ENCODE measurements at regions not wholly inside any gene's neighbourhood (a gene's known extent, or its start where the extent isn't known, plus 50 kb on each side); places are given as distances from the start of the nearest gene placed in this dataset.
A peak's percentile ranks its signal among the peaks of the same experiment; 100 is the strongest.
"Not testable (repeated sequence)": the region's sequence is repeated elsewhere in the genome, so short reads cannot be mapped to it uniquely, and the experiment has no call there.

DNA sequence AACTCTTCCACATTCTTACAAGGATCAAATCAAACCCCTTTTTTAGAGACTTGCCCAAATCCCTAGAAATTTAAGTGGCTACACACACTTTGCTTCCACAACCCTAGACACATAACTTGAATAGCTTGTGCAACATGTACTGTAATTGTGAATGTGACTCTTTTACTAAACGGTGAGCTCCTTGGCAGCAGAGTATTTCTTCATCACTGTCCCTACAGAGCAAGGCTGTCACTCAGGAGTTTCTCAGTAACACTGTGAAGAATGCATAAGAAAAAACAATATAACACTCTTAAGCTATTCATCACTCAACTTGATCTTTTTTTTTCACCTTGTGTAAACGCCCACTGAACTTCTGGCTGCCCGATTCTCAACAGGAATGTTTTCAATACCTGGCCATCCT lies 53.8 kb upstream of the ADAMTS18 start:
- no peak for DNase-seq (ENCODE audit: low spot score)

GRCh38 chr16:77491091-77491490 lies 56.3 kb upstream of the ADAMTS18 start:
- no peak for DNase-seq (ENCODE audit: low spot score)

DNA sequence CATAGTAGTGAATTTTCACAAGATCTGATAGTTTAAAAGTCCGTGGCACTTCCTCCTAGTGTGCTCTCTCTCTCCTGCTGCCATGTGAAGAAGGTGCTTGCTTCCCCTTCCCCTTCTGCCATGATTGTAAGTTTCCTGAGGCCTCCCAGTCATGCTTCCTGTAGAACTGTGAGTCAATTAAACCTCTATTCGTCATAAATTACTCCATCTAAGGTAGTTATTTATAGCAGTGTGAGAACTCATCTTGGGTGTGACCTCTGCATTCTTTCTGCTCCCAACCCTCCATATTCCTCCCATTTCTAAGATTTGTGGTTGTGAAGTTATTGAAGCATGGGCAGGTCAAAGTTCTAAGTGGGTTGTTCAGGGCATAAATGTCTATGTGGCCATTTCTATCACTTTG lies 62.1 kb upstream of the ADAMTS18 start:
- DNase-seq (ENCODE audit: low spot score) = no peak

DNA sequence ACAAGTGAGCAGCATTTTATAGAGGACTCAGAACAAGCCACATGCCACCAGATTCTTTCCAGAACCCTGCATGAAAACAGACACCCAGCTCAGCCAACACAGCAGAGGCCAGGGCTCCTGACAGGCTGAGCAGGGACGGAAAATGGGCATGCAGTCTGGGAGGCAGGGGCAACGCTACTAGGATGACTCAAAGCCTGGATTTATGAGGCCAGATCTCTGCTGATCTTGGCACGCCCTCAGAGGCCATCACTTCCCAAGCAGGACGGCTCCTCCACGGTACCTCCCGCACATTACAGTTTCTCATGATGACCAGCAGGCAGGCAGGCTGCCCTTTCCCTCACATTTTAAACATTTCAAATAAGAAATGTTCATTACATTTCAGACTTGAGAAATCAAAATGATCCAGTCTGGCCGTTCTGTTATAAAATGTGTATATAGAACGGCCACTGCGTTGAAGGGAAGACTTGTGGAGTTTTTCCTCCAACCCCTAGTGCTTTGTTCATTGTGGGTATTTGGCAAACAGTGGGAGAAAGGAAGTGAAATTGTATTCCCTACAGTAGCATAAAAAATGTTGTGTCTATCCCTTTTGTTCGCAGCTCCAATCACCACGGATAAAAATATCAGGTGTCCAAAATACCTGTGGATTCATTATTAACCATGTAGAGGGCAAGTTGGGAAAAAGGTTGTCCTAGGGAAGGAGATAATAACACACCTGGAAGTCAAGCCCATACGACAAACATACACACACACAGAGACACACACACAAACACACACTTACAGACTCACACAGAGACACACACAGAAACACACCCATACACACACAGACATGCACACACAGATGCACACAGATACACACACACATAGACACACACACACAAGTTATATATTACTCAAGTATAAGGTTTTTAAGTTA lies 64.8 kb upstream of the ADAMTS18 start:
- peak; percentile 12 for DNase-seq (ENCODE audit: low spot score)

GRCh38 chr16:77500286-77500598 lies 65.4 kb upstream of the ADAMTS18 start:
- DNase-seq (ENCODE audit: low spot score) = no peak

DNA sequence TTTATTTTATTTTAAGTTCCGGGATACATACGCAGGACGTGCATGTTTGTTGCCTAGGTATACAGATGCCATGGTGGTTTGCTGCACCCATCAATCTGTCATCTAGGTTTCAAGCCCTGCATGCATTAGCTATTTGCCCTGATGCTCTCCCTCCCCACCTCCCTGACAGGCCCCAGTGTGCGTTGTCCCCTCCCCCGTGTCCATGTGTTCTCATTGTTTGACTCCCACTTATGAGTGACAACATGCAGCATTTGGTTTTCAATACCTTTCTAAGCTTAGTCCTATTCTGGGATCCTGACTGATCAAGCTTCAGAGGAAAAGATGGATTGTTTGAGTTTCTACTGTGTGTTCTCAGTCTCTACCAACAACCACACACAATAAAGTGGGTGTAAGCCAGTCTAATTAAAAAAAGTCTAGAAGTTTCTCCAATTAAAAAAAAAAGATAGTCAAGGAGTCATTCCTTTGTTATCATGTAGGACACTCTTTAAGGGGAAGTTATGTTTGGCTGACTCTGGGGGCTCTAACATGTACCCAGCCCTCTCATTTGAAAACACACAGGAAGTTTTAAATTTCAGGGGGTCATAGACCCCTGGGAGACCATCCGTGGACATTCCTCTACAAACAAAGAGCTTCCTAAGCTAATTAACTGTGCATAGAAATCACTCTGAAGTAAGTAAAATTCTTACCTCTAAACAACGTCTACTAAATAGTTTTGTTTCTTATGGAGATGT lies 66.3 kb upstream of the ADAMTS18 start:
- DNase-seq (ENCODE audit: low spot score) = no peak

- no peak for DNase-seq (ENCODE audit: low spot score)
Observed at GRCh38 chr16:77502448-77502847, 67.6 kb upstream of the ADAMTS18 start.

DNA sequence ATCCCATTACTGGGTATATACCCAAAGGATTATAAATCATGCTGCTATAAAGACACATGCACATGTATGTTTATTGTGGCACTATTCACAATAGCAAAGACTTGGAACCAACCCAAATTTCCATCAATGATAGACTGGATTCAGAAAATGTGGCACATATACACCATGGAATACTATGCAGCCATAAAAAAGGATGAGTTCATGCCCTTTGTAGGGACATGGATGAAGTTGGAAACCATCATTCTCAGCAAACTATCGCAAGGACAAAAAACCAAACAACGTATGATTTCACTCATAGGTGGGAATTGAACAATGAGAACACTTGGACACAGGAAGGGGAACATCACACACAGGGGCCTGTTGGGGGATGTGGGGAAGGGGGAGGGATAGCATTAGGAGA lies 71.7 kb upstream of the ADAMTS18 start:
- not testable (repeated sequence) for DNase-seq (ENCODE audit: low spot score)

DNA sequence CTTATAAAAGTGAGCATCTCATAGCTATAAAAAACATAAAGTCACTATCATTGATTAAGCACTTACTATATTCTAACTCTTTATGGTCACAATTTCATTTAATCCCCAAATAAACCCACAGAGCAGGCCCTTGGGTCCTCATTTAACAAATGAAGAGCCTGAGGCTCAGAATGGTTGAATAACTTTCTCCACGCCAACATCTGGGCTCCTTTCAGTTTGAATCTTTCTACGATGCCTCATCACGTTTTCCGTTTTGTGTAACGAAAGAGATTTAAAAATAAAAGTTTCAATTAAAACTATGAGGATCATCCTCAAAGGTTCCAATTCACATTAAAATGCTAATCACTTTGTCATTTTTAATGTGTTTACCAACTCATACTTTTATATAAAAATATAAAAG lies 74.2 kb upstream of the ADAMTS18 start:
- DNase-seq (ENCODE audit: low spot score) = no peak

- no peak for DNase-seq (ENCODE audit: low spot score)
Observed at GRCh38 chr16:77509796-77510195, 75.0 kb upstream of the ADAMTS18 start.

DNA sequence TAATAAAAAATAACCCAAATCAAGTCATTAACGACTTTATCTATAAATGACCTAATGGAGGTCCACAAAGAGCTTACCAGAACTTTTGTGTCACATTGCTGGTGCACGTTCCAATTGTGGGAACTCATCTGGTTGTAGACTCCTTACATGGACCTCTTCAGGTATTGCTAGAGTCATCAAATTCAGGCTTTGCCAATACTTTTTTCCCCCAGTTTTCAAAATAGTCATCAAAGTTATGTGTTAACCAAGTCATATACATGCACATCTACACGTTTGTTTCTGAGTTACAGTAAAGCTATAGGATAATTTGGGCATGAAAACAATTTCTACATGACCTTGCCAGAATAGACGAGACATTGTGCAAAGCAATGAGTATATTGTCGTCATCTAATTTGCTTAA lies 76.2 kb upstream of the ADAMTS18 start:
- DNase-seq (ENCODE audit: low spot score) = no peak

GRCh38 chr16:77514500-77515220 lies 79.8 kb upstream of the ADAMTS18 start:
- DNase-seq (ENCODE audit: low spot score) = no peak

GRCh38 chr16:77525226-77525625 lies 90.4 kb upstream of the ADAMTS18 start:
- DNase-seq (ENCODE audit: low spot score) = not testable (repeated sequence)

DNA sequence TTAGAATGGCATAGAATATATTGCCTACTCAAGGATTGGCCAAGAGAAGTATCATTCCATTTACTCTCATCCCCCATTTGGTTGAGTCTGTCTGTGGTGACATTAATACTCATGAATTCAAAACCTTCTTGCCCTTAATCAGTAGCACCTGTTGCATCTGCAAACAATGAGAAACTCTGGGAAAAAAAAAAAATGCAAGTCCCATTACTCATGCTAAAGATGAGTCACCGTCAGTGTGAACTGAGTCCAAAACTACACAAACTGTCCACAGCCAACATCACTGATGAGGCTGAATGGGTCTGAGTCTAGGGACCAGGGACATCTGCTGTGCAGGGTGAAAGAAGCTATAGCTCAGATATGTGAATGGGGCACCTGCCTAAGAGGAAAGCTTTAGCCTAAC lies 96.9 kb upstream of the ADAMTS18 start:
- peak; percentile 12 for DNase-seq (ENCODE audit: low spot score)

DNA sequence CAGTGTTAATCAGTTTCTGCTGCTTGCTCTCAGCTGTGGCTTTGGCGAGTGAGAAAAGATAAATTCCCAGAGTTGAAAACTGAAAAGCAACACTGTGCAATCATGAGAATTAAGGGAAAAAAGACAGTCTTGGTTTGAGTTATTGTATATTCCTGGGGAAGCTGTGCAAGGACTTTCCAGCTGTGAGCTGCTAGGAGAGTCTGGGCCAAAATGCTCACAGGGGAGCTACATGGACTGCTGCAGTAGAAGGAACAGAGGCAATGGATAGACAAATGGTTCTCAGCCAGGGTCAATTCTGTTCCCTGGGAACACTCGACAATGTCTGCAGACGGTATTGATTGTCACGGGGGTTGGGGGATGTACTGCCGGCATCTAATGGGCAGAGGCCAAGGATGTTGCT lies 102.0 kb upstream of the ADAMTS18 start:
- no peak for DNase-seq (ENCODE audit: low spot score)

- DNase-seq (ENCODE audit: low spot score) = no peak
Observed at GRCh38 chr16:77539421-77540034, 104.7 kb upstream of the ADAMTS18 start.

DNA sequence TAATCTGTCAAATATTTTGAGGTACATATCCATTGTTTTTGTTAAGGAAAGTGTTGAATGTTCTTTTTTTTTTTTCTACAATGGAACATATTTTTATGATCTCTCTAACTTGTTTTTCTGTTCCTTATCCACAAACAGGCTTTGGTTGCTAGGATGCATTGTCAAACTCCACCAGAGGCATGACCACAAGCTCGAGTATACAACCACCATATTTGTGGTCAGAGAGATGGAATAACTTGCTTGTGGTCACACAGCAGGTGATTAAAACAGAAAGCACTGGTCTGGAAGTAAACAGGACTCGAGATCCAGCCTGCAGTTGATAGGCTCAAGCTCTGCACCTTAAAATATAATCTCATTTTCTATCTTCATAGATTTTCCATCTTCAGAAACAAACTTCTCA lies 105.8 kb upstream of the ADAMTS18 start:
- DNase-seq (ENCODE audit: low spot score) = peak; percentile 9

DNA sequence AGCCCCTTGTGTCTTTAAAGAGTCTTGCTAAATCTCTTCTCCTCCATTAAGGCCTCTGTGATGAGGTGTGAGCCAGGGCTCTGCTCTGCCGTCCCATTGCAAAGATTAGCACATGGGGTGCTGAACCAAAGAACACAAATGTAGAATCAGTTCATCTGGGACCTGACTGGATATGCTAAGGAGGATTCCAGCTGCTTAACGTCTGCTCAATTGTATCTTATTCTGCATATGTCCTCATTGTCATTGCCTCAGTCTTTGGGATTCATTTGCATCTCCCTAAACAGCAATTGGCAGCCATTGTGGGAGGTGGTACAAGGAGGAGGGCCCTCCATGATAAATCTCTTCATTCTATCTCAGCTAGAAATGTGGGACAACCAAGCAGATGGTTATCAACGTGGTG lies 106.3 kb upstream of the ADAMTS18 start:
- DNase-seq (ENCODE audit: low spot score) = no peak

DNA sequence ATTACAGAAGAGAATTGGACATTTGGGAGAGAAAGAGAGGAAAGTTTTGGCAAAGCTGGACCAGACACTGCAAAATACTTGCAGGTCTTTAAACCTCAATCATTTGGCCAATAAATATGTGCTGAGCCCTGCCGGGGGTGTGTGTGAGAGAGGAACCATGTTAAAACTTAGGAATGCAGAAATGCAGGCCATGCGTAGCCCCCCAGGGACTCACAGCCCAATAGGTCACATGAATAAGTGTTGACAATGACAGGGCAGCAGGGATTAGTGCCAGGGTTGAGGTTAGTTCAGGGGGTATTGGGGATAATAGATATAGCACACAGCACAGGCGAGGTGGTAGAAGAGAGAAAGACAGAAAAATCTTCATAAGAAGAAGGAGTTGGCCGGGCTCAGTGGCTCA lies 113.3 kb upstream of the ADAMTS18 start:
- DNase-seq (ENCODE audit: low spot score) = no peak

- no peak for DNase-seq (ENCODE audit: low spot score)
Observed at GRCh38 chr16:77548766-77549165, 113.9 kb upstream of the ADAMTS18 start.

GRCh38 chr16:77549876-77550275 lies 115.0 kb upstream of the ADAMTS18 start:
- no peak for DNase-seq (ENCODE audit: low spot score)

- no peak for DNase-seq (ENCODE audit: low spot score)
Observed at GRCh38 chr16:77551357-77551756, 116.5 kb upstream of the ADAMTS18 start.

All from AG08396 (cell line).